ENCODE measurements at regions not wholly inside any gene's neighbourhood (a gene's known extent, or its start where the extent isn't known, plus 50 kb on each side); places are given as distances from the start of the nearest gene placed in this dataset.
A peak's percentile ranks its signal among the peaks of the same experiment; 100 is the strongest.

DNA sequence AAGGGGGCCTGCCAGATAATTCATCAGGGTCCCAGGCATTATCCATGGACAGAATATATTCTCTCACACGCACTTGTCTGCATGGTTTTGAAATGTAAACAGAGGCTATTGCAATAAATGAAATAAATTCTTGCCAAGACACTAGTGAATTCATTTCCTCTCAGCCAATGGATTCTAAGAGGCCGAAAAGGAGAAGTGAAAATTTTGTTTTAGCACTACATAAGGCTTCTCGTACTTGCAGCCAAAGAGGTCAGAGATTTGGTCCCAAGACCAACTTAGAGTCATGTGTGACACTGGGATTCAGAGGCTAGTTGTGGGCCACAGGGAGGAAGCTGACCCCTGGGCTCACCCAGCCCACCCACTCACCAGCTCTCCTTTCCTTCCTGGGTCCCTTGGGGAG, 184.1 kb upstream of the GLI2 start:
- no peaks in the 10 kb centered on the region for H3K79me2 ChIP-seq (ENCODE audit: low read depth)
- H3K9me3 ChIP-seq (ENCODE audit: low read depth): no peaks in the 10 kb centered on the region
- DNase-seq (ENCODE audit: low spot score): no peak
- TF ChIP-seq EZH2phosphoT487 (IDR thresholded peaks at IDR 0.05): no peak
- TF ChIP-seq, protein P1, sequence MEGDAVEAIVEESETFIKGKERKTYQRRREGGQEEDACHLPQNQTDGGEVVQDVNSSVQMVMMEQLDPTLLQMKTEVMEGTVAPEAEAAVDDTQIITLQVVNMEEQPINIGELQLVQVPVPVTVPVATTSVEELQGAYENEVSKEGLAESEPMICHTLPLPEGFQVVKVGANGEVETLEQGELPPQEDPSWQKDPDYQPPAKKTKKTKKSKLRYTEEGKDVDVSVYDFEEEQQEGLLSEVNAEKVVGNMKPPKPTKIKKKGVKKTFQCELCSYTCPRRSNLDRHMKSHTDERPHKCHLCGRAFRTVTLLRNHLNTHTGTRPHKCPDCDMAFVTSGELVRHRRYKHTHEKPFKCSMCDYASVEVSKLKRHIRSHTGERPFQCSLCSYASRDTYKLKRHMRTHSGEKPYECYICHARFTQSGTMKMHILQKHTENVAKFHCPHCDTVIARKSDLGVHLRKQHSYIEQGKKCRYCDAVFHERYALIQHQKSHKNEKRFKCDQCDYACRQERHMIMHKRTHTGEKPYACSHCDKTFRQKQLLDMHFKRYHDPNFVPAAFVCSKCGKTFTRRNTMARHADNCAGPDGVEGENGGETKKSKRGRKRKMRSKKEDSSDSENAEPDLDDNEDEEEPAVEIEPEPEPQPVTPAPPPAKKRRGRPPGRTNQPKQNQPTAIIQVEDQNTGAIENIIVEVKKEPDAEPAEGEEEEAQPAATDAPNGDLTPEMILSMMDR (IDR thresholded peaks at IDR 0.05): no peak
- no peak for TF ChIP-seq EZH2 (IDR thresholded peaks at IDR 0.05)
- Mint-ChIP-seq H3K27ac (no peak overlapping the region), H3K36me3 (no peaks in the 10 kb centered on the region), H3K4me3 (no peak overlapping the region), H3K27me3 (ENCODE audit: insufficient read depth, low read depth) (peaks cover 52% of the 10 kb centered on the region), H3K4me1 (peaks cover 27% of the 10 kb centered on the region), H3K9me3 (no peaks in the 10 kb centered on the region)
- no peaks in the 10 kb centered on the region for H3K36me3 ChIP-seq
- no peak overlapping the region for H3K4me2 ChIP-seq
- H3K27ac ChIP-seq: no peak overlapping the region
- peaks cover 70% of the 10 kb centered on the region for H3K27me3 ChIP-seq
- H3K4me3 ChIP-seq: no peak overlapping the region
- no peak overlapping the region for H3K9ac ChIP-seq
- no peaks in the 10 kb centered on the region for H4K20me1 ChIP-seq (ENCODE audit: low read depth)
- H3F3A ChIP-seq (ENCODE audit: low read depth): peaks cover 7% of the 10 kb centered on the region
- H2AFZ ChIP-seq (replicated peaks): no peak overlapping the region
- H3K4me1 ChIP-seq: peaks cover 3% of the 10 kb centered on the region

DNA sequence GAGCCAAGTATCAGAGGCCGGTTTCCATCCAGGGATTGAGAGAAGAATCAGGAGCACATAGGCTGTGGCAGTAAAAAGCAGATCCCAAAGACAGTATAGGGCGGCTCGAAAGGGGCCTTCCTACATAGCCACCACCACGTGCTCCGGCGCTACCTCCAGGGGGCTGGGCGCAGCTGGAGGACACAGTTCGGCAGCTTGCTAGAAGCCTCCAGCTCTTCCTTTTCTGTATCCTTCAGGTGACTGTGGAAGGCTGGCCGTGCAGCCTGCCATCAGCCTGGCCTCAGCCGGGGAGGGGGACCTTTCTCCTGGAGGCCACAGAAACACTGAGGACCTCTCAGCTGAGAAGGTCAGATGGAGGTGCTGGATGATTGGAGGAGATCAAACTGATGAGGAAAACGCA, 183.6 kb upstream of the GLI2 start:
- no peaks in the 10 kb centered on the region for H4K20me1 ChIP-seq (ENCODE audit: low read depth)
- Mint-ChIP-seq H3K9me3 (no peaks in the 10 kb centered on the region), H3K27me3 (ENCODE audit: insufficient read depth, low read depth) (peaks cover 50% of the 10 kb centered on the region), H3K36me3 (no peaks in the 10 kb centered on the region), H3K4me3 (no peak overlapping the region), H3K27ac (no peak overlapping the region), H3K4me1 (peaks cover 24% of the 10 kb centered on the region)
- no peak overlapping the region for H3K27ac ChIP-seq
- peaks cover 75% of the 10 kb centered on the region for H3K27me3 ChIP-seq
- H3K4me1 ChIP-seq: peaks cover 3% of the 10 kb centered on the region
- no peak overlapping the region for H3K4me2 ChIP-seq
- TF ChIP-seq EZH2 (IDR thresholded peaks at IDR 0.05) (no peak), EZH2phosphoT487 (IDR thresholded peaks at IDR 0.05) (no peak)
- TF ChIP-seq, protein P1 (IDR thresholded peaks at IDR 0.05): no peak
- no peaks in the 10 kb centered on the region for H3K36me3 ChIP-seq
- no peaks in the 10 kb centered on the region for H3K79me2 ChIP-seq (ENCODE audit: low read depth)
- peaks cover 7% of the 10 kb centered on the region for H3F3A ChIP-seq (ENCODE audit: low read depth)
- DNase-seq (ENCODE audit: low spot score): no peak
- H3K4me3 ChIP-seq: no peak overlapping the region
- H3K9ac ChIP-seq: no peak overlapping the region
- no peak overlapping the region for H2AFZ ChIP-seq (replicated peaks)
- no peaks in the 10 kb centered on the region for H3K9me3 ChIP-seq (ENCODE audit: low read depth)

DNA sequence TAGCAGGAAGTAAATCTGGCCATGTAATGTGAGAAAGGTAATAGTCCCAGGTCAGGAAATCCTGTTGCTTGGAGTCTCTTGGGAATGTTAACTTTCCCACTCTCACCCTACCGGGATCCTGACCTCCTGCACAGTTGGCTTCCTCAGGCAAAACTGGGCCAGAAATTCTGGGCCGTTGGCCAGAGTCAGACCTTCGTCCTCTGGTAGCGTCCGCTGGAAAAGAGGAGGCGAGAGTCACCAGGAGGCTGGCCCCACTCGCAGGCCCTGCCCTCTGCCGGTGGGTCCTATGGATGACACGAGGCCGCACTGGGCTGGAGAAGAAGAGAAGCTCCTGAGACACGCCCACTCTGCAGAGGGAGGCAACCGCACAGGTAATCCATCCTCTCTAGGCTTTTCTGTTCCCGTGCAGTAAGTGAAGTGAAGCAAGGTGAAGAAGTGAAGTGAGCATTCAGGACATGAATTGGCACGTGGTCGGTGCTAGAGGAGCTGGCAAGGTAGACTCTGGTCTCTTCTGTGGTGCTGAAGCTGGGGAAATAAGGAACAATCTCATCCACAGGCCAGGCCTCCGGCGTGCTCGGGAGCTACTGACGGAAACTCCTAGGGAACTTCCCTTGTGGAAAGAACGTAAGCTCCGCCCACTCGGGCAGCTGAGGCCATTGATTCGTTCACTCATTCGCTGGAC, 182.7 kb upstream of the GLI2 start:
- Histone ChIP-seq H3K9ac (no peak overlapping the region), H2AFZ (replicated peaks) (peak overlapping the region; percentile 26), H3K79me2 (ENCODE audit: low read depth) (no peaks in the 10 kb centered on the region), H3K36me3 (no peaks in the 10 kb centered on the region), H3K27me3 (peaks cover 80% of the 10 kb centered on the region), H3K4me3 (no peak overlapping the region), H4K20me1 (ENCODE audit: low read depth) (no peaks in the 10 kb centered on the region), H3K9me3 (ENCODE audit: low read depth) (no peaks in the 10 kb centered on the region), H3K27ac (no peak overlapping the region), H3K4me2 (peak overlapping the region; percentile 63), H3K4me1 (peaks cover 3% of the 10 kb centered on the region), H3F3A (ENCODE audit: low read depth) (peaks cover 7% of the 10 kb centered on the region)
- no peaks in the 10 kb centered on the region for H3K9me3 Mint-ChIP-seq
- H3K4me3 Mint-ChIP-seq: no peak overlapping the region
- H3K27me3 Mint-ChIP-seq (ENCODE audit: insufficient read depth, low read depth): peaks cover 44% of the 10 kb centered on the region
- H3K27ac Mint-ChIP-seq: no peak overlapping the region
- TF ChIP-seq EZH2 (IDR thresholded peaks at IDR 0.05) (no peak), EZH2phosphoT487 (IDR thresholded peaks at IDR 0.05) (no peak)
- TF ChIP-seq, protein P1 (IDR thresholded peaks at IDR 0.05): peak; percentile 82
- DNase-seq (ENCODE audit: low spot score): peak; percentile 92
- H3K4me1 Mint-ChIP-seq: peaks cover 24% of the 10 kb centered on the region
- H3K36me3 Mint-ChIP-seq: no peaks in the 10 kb centered on the region
